ENCODE measurements at regions not wholly inside any gene's neighbourhood (a gene's known extent, or its start where the extent isn't known, plus 50 kb on each side); places are given as distances from the start of the nearest gene placed in this dataset.

GRCh38 chr19:29299416-29300380 is 86.7 kb upstream of the UQCRFS1 start:
- TF ChIP-seq CTCF (IDR thresholded peaks at IDR 0.05; ENCODE audit: low read depth, low read length) (no peak), EZH2phosphoT487 (IDR thresholded peaks at IDR 0.05; ENCODE audit: low read depth) (no peak)
